CD4-positive, alpha-beta T cell (primary cell): ENCODE measurements at regions not wholly inside any gene's neighbourhood (a gene's known extent, or its start where the extent isn't known, plus 50 kb on each side); places are given as distances from the start of the nearest gene placed in this dataset.
"Not testable (repeated sequence)": the region's sequence is repeated elsewhere in the genome, so short reads cannot be mapped to it uniquely, and the experiment has no call there.

ENCODE experiments used
- ATAC-seq: fragments of 200-7000 bp; cut with Tn5 transposase; one replicate; pipeline ENCODE4 v1.10.0; 2022; ENCODE audit warnings: mild to moderate bottlenecking; ENCODE audit not compliant: poor library complexity
- CTCF ChIA-PET: fragments of 350-600 bp; sonication (Branson Sonifier 250); formaldehyde crosslinking; loops from one replicate; lab custom pipeline; 2021; ENCODE audit warnings: antibody characterized with exemption, inconsistent platforms; lab: Charles Lee
- POLR2A ChIA-PET: fragments of 350-600 bp; sonication (Branson Sonifier 250); formaldehyde crosslinking; loops from one replicate; lab custom pipeline; 2021; ENCODE audit warnings: antibody characterized with exemption, inconsistent platforms; lab: Charles Lee
- DNase-seq, 14 experiments: peaks; one replicate each; pipeline ENCODE4 v3.0.0-alpha.2; 2013 to 2020; ENCODE audit warnings: mixed read lengths in 2 of 14
- H3K27ac ChIP-seq, 2 donors: one replicate each; pipeline versions ENCODE4 v1.5.1 to v1.7.0; 2013; ENCODE audit warnings: low read length in 2 of 2, low read depth in 1 of 2, mild to moderate bottlenecking in 1 of 2
- H3K27me3 ChIP-seq, 2 experiments: 1 replicate in 1 of 2; 2 replicates in 1 of 2; pipeline versions ENCODE4 v1.6.1 to v1.7.0; 2013; ENCODE audit warnings: low read length in 2 of 2, control low read depth in 1 of 2, mild to moderate bottlenecking in 1 of 2, moderate library complexity in 1 of 2; ENCODE audit not compliant: insufficient read depth in 2 of 2, control insufficient read depth in 1 of 2
- H3K36me3 ChIP-seq: one replicate; pipeline ENCODE4 v1.6.1; 2013; ENCODE audit warnings: low read length, control low read depth; ENCODE audit not compliant: insufficient read depth
- H3K4me1 ChIP-seq: one replicate; pipeline ENCODE4 v1.6.1; 2013; ENCODE audit warnings: low read length, control low read depth; ENCODE audit not compliant: insufficient read depth
- H3K4me3 ChIP-seq: one replicate; pipeline ENCODE4 v1.5.1; 2013; ENCODE audit warnings: mild to moderate bottlenecking, low read length, moderate library complexity
- H3K9me3 ChIP-seq, 2 experiments: 1 replicate in 1 of 2; 2 replicates in 1 of 2; pipeline versions ENCODE4 v1.6.1 to v1.7.0; 2013; ENCODE audit warnings: low read length in 2 of 2, mild to moderate bottlenecking in 2 of 2, control low read depth in 1 of 2, moderate library complexity in 1 of 2; ENCODE audit not compliant: control insufficient read depth in 1 of 2, insufficient read depth in 1 of 2
- H3K27ac Mint-ChIP-seq: one replicate; pipeline ENCODE4 v1.8.0; 2020; ENCODE audit warnings: mixed read lengths
- H3K27me3 Mint-ChIP-seq: one replicate; pipeline ENCODE4 v1.8.0; 2021; ENCODE audit warnings: mixed read lengths
- H3K36me3 Mint-ChIP-seq: one replicate; pipeline ENCODE4 v1.8.0; 2021; ENCODE audit warnings: low read depth, mixed read lengths
- H3K4me1 Mint-ChIP-seq: one replicate; pipeline ENCODE4 v1.8.0; 2021; ENCODE audit warnings: low read depth, mixed read lengths
- H3K4me3 Mint-ChIP-seq: one replicate; pipeline ENCODE4 v1.8.0; 2020; ENCODE audit warnings: mild to moderate bottlenecking, mixed read lengths
- H3K9me3 Mint-ChIP-seq: one replicate; pipeline ENCODE4 v1.8.0; 2020; ENCODE audit warnings: mixed read lengths
- intact Hi-C, 2 experiments: fragments of 100-400 bp; cut with DNase I in 1 of 2; cut with micrococcal nuclease in 1 of 2; formaldehyde crosslinking; loops; one replicate each; pipeline versions ENCODE4 v1.15.1 to v1.9.0; 2023 to 2025; cut with DNase I, micrococcal nuclease
- TF ChIP-seq, protein P1 (sequence below): fragments of 200-600 bp; IDR thresholded peaks from one replicate; pipeline ENCODE4 v1.8.0; 2022; ENCODE audit warnings: antibody characterized with exemption, mild to moderate bottlenecking

DNA sequence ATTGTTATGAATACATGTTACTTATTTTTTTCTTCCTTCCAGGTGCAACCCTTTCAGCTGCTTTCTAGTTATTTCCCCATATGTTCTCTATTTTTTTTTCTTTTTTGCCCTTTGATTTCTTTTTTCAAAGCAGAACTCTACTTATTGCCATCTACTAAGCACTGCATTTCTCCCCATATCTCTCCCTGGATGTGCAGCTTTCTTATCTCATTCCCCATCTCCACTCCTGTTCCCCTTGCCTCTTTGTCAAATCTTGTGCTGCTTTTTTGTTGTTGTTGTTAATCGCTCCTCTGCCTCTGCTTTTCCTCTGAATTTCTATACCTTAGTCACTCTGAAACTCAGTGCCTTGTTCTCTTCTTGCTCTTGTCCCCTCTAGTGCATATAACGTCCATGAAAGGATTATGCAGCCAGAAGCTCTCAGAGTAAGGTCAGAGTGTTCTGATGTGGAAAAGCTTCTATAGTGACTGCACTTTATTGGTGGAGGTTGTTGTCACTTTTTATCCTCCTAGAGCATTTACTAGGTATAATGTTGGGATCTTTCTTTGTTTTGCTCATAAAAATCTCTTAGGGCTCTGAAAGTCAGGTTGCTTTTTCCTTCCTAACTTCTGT, 51.1 kb upstream of the JADE1 start:
- DNase-seq (no peak), ATAC-seq (no peak)
- Histone ChIP-seq H3K27me3 (no peaks in the 10 kb centered on the region), H3K4me3 (no peak overlapping the region), H3K9me3 (no peaks in the 10 kb centered on the region), H3K36me3 (no peaks in the 10 kb centered on the region), H3K27ac (no peak overlapping the region), H3K4me1 (no peaks in the 10 kb centered on the region)
- Mint-ChIP-seq H3K27ac (no peak overlapping the region), H3K4me3 (no peak overlapping the region), H3K36me3 (no peaks in the 10 kb centered on the region), H3K27me3 (no peaks in the 10 kb centered on the region), H3K4me1 (no peaks in the 10 kb centered on the region), H3K9me3 (no peaks in the 10 kb centered on the region)
- POLR2A ChIA-PET, result no interaction called here
- TF ChIP-seq, protein P1, sequence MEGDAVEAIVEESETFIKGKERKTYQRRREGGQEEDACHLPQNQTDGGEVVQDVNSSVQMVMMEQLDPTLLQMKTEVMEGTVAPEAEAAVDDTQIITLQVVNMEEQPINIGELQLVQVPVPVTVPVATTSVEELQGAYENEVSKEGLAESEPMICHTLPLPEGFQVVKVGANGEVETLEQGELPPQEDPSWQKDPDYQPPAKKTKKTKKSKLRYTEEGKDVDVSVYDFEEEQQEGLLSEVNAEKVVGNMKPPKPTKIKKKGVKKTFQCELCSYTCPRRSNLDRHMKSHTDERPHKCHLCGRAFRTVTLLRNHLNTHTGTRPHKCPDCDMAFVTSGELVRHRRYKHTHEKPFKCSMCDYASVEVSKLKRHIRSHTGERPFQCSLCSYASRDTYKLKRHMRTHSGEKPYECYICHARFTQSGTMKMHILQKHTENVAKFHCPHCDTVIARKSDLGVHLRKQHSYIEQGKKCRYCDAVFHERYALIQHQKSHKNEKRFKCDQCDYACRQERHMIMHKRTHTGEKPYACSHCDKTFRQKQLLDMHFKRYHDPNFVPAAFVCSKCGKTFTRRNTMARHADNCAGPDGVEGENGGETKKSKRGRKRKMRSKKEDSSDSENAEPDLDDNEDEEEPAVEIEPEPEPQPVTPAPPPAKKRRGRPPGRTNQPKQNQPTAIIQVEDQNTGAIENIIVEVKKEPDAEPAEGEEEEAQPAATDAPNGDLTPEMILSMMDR, result no peak
- intact Hi-C loops, result no loop called here
- CTCF ChIA-PET, result interaction anchor here (1.1 kb wide), 1 partner anchor 22 kb away, joined by 3 read pairs; no protein-coding TSS in a partner anchor

DNA sequence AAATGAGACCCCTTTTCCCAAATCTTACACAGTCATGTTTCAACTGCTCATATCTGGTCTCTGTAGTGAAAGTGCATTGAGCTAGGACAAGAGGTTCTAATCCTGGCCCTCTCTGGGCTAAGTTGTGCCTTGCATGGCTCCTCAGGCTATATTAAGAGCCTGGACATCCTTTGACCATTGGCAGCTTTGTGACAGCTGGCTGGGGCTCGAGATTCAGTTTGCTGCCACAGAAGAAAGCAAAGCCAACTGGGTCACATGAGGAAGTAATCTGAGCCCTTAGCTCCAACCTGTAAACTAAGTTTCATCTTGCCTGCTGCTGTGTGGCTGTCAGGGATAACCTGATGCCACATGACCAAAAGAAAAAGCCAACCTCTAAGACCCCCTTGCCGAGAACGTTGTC, 51.8 kb upstream of the JADE1 start:
- ChIA-PET POLR2A (no interaction called here), CTCF (interaction anchor here (1.1 kb wide), 1 partner anchor 21 kb away, joined by 3 read pairs; no protein-coding TSS in a partner anchor)
- Mint-ChIP-seq H3K4me1 (no peaks in the 10 kb centered on the region), H3K4me3 (no peak overlapping the region), H3K27ac (no peak overlapping the region), H3K36me3 (no peaks in the 10 kb centered on the region), H3K27me3 (no peaks in the 10 kb centered on the region), H3K9me3 (no peaks in the 10 kb centered on the region)
- DNase-seq, result no peak
- ATAC-seq, result no peak
- H3K27me3 ChIP-seq, result no peaks in the 10 kb centered on the region
- H3K27ac ChIP-seq, result no peak overlapping the region
- no peaks in the 10 kb centered on the region for H3K36me3 ChIP-seq
- no peak overlapping the region for H3K4me3 ChIP-seq
- no peaks in the 10 kb centered on the region for H3K9me3 ChIP-seq
- H3K4me1 ChIP-seq, result no peaks in the 10 kb centered on the region
- TF ChIP-seq, protein P1, result no peak
- intact Hi-C loops, result no loop called here

DNA sequence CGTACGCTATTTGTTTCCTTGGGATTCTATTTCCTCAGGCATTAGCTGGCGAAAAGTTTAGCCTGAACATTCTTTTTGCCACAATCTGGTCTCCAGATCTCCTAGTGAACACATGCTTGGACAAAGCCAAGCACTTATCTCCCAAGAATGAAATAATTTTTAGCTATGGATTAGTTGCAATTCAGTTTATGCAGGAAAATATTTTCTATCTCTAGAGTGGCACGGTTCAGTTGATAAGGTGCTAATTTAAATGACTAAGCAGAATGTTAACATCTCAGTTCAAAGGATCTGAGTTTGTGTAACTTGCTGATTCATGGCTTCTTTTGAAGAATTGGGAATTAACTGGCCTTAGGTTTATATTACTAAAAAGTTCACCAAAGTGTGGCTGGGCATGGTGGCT, 58.1 kb upstream of the JADE1 start:
- TF ChIP-seq, protein P1, result no peak
- no peak overlapping the region for H3K4me3 ChIP-seq
- no peaks in the 10 kb centered on the region for H3K27me3 Mint-ChIP-seq
- no peaks in the 10 kb centered on the region for H3K36me3 Mint-ChIP-seq
- CTCF ChIA-PET, result no interaction called here
- no peak overlapping the region for H3K27ac Mint-ChIP-seq
- intact Hi-C loops, result no loop called here
- POLR2A ChIA-PET, result no interaction called here
- DNase-seq (no peak), ATAC-seq (no peak)
- no peaks in the 10 kb centered on the region for H3K36me3 ChIP-seq
- no peaks in the 10 kb centered on the region for H3K4me1 ChIP-seq
- no peaks in the 10 kb centered on the region for H3K9me3 ChIP-seq
- H3K4me3 Mint-ChIP-seq, result no peak overlapping the region
- H3K27me3 ChIP-seq, result no peaks in the 10 kb centered on the region
- H3K4me1 Mint-ChIP-seq, result no peaks in the 10 kb centered on the region
- no peak overlapping the region for H3K27ac ChIP-seq
- no peaks in the 10 kb centered on the region for H3K9me3 Mint-ChIP-seq

DNA sequence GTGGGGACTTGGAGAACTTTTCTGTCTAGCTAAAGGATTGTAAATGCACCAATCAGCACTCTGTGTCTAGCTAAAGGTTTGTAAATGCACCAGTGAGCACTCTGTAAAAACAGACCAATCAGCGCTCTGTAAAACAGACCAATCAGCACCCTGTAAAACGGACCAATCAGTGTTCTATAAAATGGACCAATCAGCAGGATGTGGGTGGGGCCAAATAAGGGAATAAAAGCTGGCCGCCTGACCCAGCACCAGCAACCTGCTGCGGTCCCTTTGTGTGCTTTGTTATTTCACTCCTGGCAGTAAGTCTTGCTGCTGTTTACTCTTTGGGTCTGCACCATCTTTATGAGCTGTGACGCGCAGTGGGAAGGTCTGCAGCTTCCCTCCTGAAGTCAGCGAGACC, 67.8 kb upstream of the JADE1 start:
- CTCF ChIA-PET, H3K36me3 Mint-ChIP-seq, H3K27me3 Mint-ChIP-seq: not testable (repeated sequence)

More for the DNA sequence above, 67.8 kb upstream of the JADE1 start:
- H3K27me3 ChIP-seq, H3K4me3 ChIP-seq, H3K36me3 ChIP-seq, ATAC-seq, H3K27ac ChIP-seq, H3K9me3 ChIP-seq, H3K4me1 ChIP-seq, H3K9me3 Mint-ChIP-seq, intact Hi-C loops, POLR2A ChIA-PET, DNase-seq, H3K4me3 Mint-ChIP-seq, H3K4me1 Mint-ChIP-seq, H3K27ac Mint-ChIP-seq: not testable (repeated sequence)
